GM21529 (cell line): ENCODE measurements at regions not wholly inside any gene's neighbourhood (a gene's known extent, or its start where the extent isn't known, plus 50 kb on each side); places are given as distances from the start of the nearest gene placed in this dataset.
"Not testable (repeated sequence)": the region's sequence is repeated elsewhere in the genome, so short reads cannot be mapped to it uniquely, and the experiment has no call there.

Experiments used
- ATAC-seq: cut with Tn5 transposase; IDR thresholded peaks from one replicate; pipeline ENCODE4 v1.9.1; 2021; ENCODE audit not compliant: unreplicated experiment

- no peak for ATAC-seq
Measured at GRCh38 chr1:230591678-230592077, 50.6 kb upstream of the COG2 start.

DNA sequence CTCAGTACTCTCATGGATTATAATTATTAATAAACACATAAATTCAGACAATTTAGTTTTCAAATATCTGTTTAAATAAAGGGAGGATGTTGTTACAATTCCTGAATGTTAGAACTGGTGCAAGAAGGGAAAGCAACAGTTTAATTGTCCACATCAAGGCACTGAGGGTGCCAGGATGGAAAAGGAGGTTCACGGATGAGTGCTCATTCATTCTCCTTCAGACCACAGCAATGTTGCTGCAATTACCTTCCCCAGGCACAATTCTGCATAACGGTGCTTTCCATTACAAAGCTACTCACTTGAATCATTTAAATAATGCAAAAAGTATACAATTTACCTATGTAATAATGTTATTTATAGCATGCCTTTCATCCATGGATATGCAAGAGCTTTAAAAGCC, 52.3 kb upstream of the COG2 start:
- ATAC-seq, result no peak

- no peak for ATAC-seq
Measured at GRCh38 chr1:230588323-230588746, 53.9 kb upstream of the COG2 start.

DNA sequence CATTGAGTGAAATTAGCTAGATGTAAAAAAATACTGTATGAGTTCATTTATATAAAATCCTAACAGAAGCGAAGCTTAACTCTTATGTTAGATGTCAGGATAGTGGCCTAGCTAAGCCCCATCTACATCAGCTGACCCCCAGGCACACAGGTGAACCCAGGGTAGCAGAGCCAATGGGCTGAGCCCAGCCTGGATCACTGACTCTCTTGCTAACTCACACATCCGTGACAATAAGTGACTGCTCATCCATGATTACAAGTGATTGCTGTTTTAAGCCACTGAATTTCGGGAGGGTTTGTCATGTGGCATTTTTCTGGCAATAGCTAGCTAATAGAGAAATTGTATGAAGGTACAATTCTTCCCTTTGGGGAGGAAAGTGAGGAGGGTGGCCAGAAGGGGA, 55.2 kb upstream of the COG2 start:
- no peak for ATAC-seq

- ATAC-seq, result no peak
Measured at GRCh38 chr1:230584660-230585059, 57.6 kb upstream of the COG2 start.

GRCh38 chr1:230581446-230582079, 60.7 kb upstream of the COG2 start:
- no peak for ATAC-seq

- no peak for ATAC-seq
Measured at GRCh38 chr1:230578616-230579015, 63.7 kb upstream of the COG2 start.

DNA sequence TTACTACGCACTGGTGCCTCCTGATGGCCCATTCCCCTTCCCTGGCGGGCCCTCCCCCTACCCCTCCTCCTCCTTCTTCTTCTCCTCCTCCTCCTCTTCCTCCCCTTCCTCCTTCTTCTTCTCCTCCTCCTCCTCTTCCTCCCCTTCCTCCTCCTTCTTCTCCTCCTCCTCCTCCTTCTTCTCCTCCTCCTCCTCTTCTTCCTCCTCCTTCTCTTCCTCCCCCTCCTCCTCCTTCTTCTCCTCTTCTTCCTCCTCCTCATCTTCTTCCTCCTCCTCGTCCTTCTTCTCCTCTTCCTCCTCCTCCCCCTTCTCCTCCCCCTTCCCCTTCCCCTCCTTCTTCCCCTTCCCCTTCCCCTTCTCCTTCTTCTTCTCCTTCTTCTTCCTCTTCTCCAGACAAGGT, 64.7 kb upstream of the COG2 start:
- no peak for ATAC-seq

GRCh38 chr1:230575886-230576500, 66.3 kb upstream of the COG2 start:
- ATAC-seq, result no peak

GRCh38 chr1:230574502-230574901, 67.8 kb upstream of the COG2 start:
- no peak for ATAC-seq

DNA sequence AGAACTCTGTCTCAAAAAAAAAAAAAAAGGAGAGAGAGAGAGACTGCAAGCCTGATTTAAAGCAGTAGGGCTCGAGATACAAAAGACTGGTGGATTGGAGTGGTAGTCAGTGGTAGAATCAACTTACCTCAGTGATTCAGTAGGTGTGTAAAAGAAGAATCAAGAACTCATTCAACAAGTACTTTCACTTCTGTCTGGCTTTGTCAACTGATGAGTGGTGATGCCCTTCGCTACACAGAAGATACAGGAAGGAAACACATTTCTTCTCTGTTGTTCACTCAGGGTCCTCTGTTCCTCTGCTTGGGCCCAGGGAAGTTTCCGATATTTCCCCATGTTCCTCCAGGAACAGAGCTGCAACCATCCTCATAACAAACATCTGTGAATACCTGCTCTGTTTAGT, 68.6 kb upstream of the COG2 start:
- peak; percentile 57 for ATAC-seq

GRCh38 chr1:230572121-230573105, 69.9 kb upstream of the COG2 start:
- ATAC-seq, result no peak

DNA sequence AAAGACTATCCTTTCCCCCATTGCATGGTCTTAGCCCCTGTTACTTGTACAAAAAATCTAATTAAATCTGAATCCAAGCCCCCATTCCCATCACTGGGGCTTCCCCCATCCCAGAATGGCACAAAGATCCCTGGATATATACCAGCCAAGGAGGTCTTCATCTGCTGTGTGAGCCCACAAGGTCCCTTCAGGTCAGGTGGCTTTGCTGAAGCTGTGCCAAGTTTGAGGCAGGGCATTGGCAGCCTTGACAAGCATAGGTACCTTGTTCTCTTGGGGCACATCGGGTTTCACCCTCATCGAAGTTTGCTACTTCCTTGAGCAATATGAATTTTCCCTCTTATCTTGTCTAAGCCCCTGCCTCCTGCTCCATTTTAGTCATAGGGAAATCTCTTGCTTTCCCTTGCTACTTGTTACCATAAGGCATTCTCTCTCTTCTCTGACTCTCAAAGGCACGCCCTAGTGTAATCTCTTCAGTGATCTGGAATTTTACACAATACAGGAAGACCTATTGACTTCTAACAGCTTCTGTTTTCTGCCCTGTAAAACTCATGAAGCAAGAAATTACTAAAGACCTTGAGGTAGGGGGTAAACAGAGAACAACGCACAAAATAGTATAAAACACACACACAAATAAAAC, 71.4 kb upstream of the COG2 start:
- ATAC-seq, result no peak

DNA sequence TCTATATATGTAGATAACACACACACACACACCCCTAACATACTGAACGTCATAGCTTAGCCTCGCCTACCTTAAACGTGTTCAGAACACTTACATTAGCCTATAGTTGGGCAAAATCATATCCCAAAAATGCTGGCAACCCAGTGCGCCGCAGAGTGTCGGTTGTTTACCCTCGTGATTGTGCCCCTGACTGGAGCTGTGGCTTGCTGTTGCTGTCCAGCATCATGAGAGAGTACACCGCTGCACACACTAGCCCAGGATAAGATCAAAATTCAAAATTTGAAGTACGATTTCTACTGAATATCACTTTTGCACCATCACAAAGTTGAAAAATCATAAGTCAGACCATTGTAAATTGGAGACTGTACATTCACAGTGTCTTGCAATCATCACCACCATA, 73.1 kb upstream of the COG2 start:
- ATAC-seq, result no peak

DNA sequence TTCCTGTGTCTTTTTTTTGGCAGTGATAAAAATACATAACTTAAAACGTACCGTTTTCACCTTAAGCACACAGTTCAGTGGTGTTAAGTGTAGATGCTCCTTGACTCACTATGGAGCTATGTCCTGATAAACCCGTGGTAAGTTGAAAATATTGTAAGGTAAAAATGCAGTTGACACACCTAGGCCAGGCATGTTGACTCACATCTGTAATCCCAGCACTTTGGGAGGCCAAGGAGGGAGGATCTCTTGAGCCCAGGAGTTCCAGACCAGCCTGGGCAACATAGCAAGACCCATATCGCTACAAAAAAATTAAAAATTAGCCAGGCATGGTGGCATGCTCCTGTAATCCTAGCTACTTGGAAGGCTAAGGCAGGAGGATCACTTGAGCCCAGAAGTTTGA, 73.6 kb upstream of the COG2 start:
- ATAC-seq, result no peak

GRCh38 chr1:230568008-230568407, 74.3 kb upstream of the COG2 start:
- ATAC-seq, result no peak

DNA sequence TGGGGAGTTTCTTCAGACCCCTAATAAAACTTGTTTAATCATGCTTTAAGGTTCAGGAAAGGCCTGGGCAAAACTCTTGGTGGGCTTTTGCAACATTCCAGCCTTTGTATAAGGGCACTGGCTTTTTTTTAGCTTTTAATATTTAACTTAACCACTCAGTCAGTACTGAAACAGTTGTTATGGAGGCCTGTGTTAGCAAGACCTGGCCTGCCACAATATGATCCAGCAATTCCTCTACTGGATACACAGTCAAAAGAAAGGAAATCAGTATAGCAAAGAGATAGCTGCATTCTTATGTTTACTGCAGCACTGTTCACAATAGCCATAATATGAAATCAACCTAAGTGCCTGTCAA, 75.1 kb upstream of the COG2 start:
- no peak for ATAC-seq

DNA sequence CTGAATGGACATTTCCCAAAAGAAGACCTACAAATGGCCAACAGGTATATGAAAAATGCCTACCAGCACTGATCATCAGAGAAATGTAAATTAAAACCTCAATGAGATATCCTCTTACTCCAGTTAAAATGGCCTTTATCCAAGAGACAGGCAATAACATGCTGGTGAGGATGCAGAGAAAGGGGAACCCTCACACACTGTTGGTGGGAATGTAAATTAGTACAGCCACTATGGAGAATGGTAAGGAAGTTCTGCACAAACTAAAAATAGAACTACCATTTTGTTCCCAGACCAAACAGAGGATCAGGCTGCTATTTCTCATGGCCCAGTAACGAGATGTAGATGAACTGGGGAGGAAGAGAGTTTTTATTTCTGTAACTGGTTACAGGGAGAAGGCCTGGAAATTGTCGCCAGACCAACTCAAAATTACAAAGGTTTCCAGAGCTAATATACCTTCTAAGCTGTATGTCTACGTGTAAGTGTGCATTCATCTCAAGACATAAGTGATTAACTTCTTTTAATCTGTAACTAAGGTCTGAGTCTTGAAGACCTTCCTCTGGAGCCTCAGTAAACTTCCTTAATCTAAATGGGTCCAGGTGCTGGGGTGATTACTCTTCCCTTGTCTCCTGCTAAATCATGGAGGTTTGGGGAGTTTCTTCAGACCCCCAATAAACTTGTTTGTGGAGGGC, 75.6 kb upstream of the COG2 start:
- ATAC-seq, result not testable (repeated sequence)

DNA sequence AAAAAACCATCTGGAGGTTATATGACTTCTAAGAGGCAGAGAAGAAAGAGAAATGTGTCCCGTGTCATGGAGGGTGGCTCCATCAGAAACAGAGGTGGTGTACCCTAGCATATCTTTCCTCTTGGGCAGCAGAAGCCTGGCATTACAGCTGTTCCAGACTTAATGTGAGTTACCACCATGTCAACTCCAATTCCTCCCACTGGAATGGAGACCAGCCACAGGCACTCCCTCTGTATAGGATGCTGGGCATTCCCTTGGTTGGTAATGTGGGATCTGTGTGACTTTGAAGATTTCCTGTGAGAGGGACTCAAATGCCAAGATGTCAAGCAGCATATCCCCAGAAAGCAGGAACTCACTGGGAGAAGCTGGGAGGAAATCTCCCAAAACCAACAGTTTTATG, 77.1 kb upstream of the COG2 start:
- ATAC-seq, result no peak

GRCh38 chr1:230563591-230563990, 78.7 kb upstream of the COG2 start:
- ATAC-seq, result no peak

GRCh38 chr1:230561570-230561969, 80.7 kb upstream of the COG2 start:
- ATAC-seq, result no peak
